ENCODE measurements at regions not wholly inside any gene's neighbourhood (a gene's known extent, or its start where the extent isn't known, plus 50 kb on each side); places are given as distances from the start of the nearest gene placed in this dataset.

GRCh38 chr12:126681676-126682075, 1585.3 kb upstream of the TMEM132C start (continued):
- TF ChIP-seq E2F1 (CRISPR knock-in tag; IDR thresholded peaks at IDR 0.05) (no peak), NFYB (CRISPR knock-in tag; conservative IDR thresholded peaks at IDR 0.05; ENCODE audit: low read depth) (no peak), ZBTB43 (CRISPR knock-in tag; IDR thresholded peaks at IDR 0.05) (no peak), TEAD4 (CRISPR knock-in tag; IDR thresholded peaks at IDR 0.05) (no peak), ZNF512 (CRISPR knock-in tag; IDR thresholded peaks at IDR 0.05; ENCODE audit: borderline replicate concordance) (no peak)

DNA sequence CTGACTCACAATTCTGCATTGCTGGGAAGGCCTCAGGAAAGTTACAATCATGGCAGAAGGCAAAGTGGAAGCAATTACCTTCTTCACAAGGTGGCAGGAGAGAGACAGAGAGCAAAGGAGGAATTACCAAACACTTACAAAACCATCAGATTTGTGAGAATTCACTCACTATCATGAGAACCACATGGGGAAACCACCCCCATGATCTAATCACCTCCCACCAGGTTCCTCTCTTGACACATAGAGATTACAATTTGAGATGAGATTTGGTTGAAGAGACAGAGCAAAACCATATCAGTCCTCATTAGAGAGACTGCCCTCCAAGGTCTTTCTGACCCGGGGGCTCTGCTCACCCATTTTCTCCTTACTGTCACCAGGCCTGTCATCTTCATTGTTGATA, 1582.3 kb upstream of the TMEM132C start:
- ATAC-seq (no peak), DNase-seq (ENCODE audit: low spot score) (no peak)
- H3K27ac Mint-ChIP-seq: no peak overlapping the region
- H3K27me3 Mint-ChIP-seq (ENCODE audit: low read depth): no peaks in the 10 kb centered on the region; the same call in 1 of the 2 replicates
- TF ChIP-seq ATF2 (CRISPR knock-in tag; IDR thresholded peaks at IDR 0.05; ENCODE audit: borderline replicate concordance, low read depth) (no peak), TCF7 (CRISPR knock-in tag; IDR thresholded peaks at IDR 0.05; ENCODE audit: low read depth) (no peak)
- H3K9me3 Mint-ChIP-seq: peaks cover 86% of the 10 kb centered on the region
- POLR2A ChIA-PET: no interaction called here
- peaks cover 67% of the 10 kb centered on the region for H3K36me3 Mint-ChIP-seq
- CTCF ChIA-PET: no interaction called here
- H3K4me1 Mint-ChIP-seq: no peaks in the 10 kb centered on the region
- H3K4me3 Mint-ChIP-seq: no peak overlapping the region

- POLR2A ChIA-PET: no interaction called here
- H3K27me3 Mint-ChIP-seq (ENCODE audit: low read depth): no peaks in the 10 kb centered on the region; the same call in 1 of the 2 replicates
- no peak for TF ChIP-seq MYBL2 (CRISPR knock-in tag; IDR thresholded peaks at IDR 0.05)
- TF ChIP-seq, protein P1, sequence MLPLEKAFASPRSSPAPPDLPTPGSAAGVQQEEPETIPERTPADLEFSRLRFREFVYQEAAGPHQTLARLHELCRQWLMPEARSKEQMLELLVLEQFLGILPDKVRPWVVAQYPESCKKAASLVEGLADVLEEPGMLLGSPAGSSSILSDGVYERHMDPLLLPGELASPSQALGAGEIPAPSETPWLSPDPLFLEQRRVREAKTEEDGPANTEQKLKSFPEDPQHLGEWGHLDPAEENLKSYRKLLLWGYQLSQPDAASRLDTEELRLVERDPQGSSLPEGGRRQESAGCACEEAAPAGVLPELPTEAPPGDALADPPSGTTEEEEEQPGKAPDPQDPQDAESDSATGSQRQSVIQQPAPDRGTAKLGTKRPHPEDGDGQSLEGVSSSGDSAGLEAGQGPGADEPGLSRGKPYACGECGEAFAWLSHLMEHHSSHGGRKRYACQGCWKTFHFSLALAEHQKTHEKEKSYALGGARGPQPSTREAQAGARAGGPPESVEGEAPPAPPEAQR (CRISPR knock-in tag; IDR thresholded peaks at IDR 0.05): no peak
- no peak for TF ChIP-seq ERG (CRISPR knock-in tag; IDR thresholded peaks at IDR 0.05)
- TF ChIP-seq, protein P2, sequence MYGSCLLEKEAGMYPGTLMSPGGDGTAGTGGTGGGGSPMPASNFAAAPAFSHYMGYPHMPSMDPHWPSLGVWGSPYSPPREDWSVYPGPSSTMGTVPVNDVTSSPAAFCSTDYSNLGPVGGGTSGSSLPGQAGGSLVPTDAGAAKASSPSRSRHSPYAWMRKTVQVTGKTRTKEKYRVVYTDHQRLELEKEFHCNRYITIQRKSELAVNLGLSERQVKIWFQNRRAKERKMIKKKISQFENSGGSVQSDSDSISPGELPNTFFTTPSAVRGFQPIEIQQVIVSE (CRISPR knock-in tag; IDR thresholded peaks at IDR 0.05; ENCODE audit: borderline replicate concordance): no peak
- no peak for TF ChIP-seq EMX1 (CRISPR knock-in tag; IDR thresholded peaks at IDR 0.05)
- TF ChIP-seq NFATC4 (CRISPR knock-in tag; IDR thresholded peaks at IDR 0.05): no peak
- no peak for TF ChIP-seq E2F1 (CRISPR knock-in tag; IDR thresholded peaks at IDR 0.05)
- no peak for TF ChIP-seq USF1 (CRISPR knock-in tag; IDR thresholded peaks at IDR 0.05)
- TF ChIP-seq, protein P3, sequence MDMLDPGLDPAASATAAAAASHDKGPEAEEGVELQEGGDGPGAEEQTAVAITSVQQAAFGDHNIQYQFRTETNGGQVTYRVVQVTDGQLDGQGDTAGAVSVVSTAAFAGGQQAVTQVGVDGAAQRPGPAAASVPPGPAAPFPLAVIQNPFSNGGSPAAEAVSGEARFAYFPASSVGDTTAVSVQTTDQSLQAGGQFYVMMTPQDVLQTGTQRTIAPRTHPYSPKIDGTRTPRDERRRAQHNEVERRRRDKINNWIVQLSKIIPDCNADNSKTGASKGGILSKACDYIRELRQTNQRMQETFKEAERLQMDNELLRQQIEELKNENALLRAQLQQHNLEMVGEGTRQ (CRISPR knock-in tag; IDR thresholded peaks at IDR 0.05): no peak
- no peak for TF ChIP-seq GRHL2 (CRISPR knock-in tag; IDR thresholded peaks at IDR 0.05; ENCODE audit: insufficient replicate concordance, severe bottlenecking)
- TF ChIP-seq RELA (CRISPR knock-in tag; IDR thresholded peaks at IDR 0.05; ENCODE audit: borderline replicate concordance): no peak
- TF ChIP-seq GABPB1 (CRISPR knock-in tag; IDR thresholded peaks at IDR 0.05): no peak
- DNase-seq (ENCODE audit: low spot score) (no peak), ATAC-seq (no peak)
- CTCF ChIA-PET: no interaction called here
- peaks cover 84% of the 10 kb centered on the region for H3K9me3 Mint-ChIP-seq
- peaks cover 64% of the 10 kb centered on the region for H3K36me3 Mint-ChIP-seq
- no peaks in the 10 kb centered on the region for H3K4me1 Mint-ChIP-seq
- H3K27ac Mint-ChIP-seq: no peak overlapping the region
- H3K4me3 Mint-ChIP-seq: no peak overlapping the region
Measured at GRCh38 chr12:126685636-126686035, 1581.3 kb upstream of the TMEM132C start.
